Activated CD4-positive, alpha-beta T cell treated with anti-CD3 and anti-CD28 coated beads, Interleukin-2, amount 50 U/mL, for 1 hour (primary cell): ENCODE measurements at regions not wholly inside any gene's neighbourhood (a gene's known extent, or its start where the extent isn't known, plus 50 kb on each side); places are given as distances from the start of the nearest gene placed in this dataset.

Experiments used
- DNase-seq: peaks from one replicate; pipeline ENCODE4 v3.0.0-alpha.2; 2020

- no peak for DNase-seq
Measured at GRCh38 chr2:18639756-18640453, 50.5 kb upstream of the NT5C1B start.
